Mesendoderm (in vitro differentiated cells): ENCODE measurements at regions not wholly inside any gene's neighbourhood (a gene's known extent, or its start where the extent isn't known, plus 50 kb on each side); places are given as distances from the start of the nearest gene placed in this dataset.

Experiments used
- DNase-seq: peaks from one replicate; pipeline ENCODE4 v3.0.0; 2013
- H2AK5ac ChIP-seq: 2 replicates; pipeline ENCODE4 v1.6.1; 2013; ENCODE audit warnings: low read length, inconsistent platforms
- H2BK120ac ChIP-seq: 2 replicates; pipeline ENCODE4 v1.6.1; 2013; ENCODE audit warnings: low read depth, mild to moderate bottlenecking, low read length, moderate library complexity, mixed read lengths
- H2BK15ac ChIP-seq: replicated peaks from 2 replicates; pipeline ENCODE4 v1.6.1; 2013; ENCODE audit warnings: low read depth, mild to moderate bottlenecking, moderate library complexity
- H2BK5ac ChIP-seq: 2 replicates; pipeline ENCODE4 v1.6.1; 2013; ENCODE audit warnings: low read length, inconsistent platforms
- H3K18ac ChIP-seq: 2 replicates; pipeline ENCODE4 v1.6.1; 2013; ENCODE audit warnings: mild to moderate bottlenecking, low read length, mixed read lengths
- H3K23ac ChIP-seq: one replicate; pipeline ENCODE4 v1.6.1; 2013; ENCODE audit warnings: low read length
- H3K27ac ChIP-seq: 2 replicates; pipeline ENCODE4 v1.5.1; 2013; ENCODE audit warnings: low read depth, mild to moderate bottlenecking, inconsistent platforms, low read length, moderate library complexity
- H3K27me3 ChIP-seq: 2 replicates; pipeline ENCODE4 v1.6.1; 2013; ENCODE audit warnings: low read length, control low read depth, mild to moderate bottlenecking, inconsistent platforms; ENCODE audit not compliant: insufficient read depth, poor library complexity
- H3K36me3 ChIP-seq: 2 replicates; pipeline ENCODE4 v1.6.1; 2013; ENCODE audit warnings: low read length, inconsistent platforms; ENCODE audit not compliant: control insufficient read depth, insufficient read depth
- H3K4ac ChIP-seq: one replicate; pipeline ENCODE4 v1.6.1; 2013; ENCODE audit warnings: low read depth, mild to moderate bottlenecking, low read length, moderate library complexity
- H3K4me1 ChIP-seq: 2 replicates; pipeline ENCODE4 v1.6.1; 2013; ENCODE audit warnings: low read depth, low read length, inconsistent platforms; ENCODE audit not compliant: control insufficient read depth
- H3K4me2 ChIP-seq: 2 replicates; pipeline ENCODE4 v1.6.1; 2013; ENCODE audit warnings: low read length
- H3K4me3 ChIP-seq: 2 replicates; pipeline ENCODE4 v1.5.1; 2013; ENCODE audit warnings: mild to moderate bottlenecking, low read length
- H3K56ac ChIP-seq: one replicate; pipeline ENCODE4 v1.6.1; 2013; ENCODE audit warnings: low read length
- H3K79me1 ChIP-seq: 2 replicates; pipeline ENCODE4 v1.6.1; 2013; ENCODE audit warnings: low read length, inconsistent platforms
- H3K79me2 ChIP-seq: 2 replicates; pipeline ENCODE4 v1.6.1; 2013; ENCODE audit warnings: mild to moderate bottlenecking, low read length; ENCODE audit not compliant: control insufficient read depth, insufficient read depth
- H3K9ac ChIP-seq: 2 replicates; pipeline ENCODE4 v1.6.1; 2013; ENCODE audit warnings: low read length, inconsistent platforms
- H4K5ac ChIP-seq: one replicate; pipeline ENCODE4 v1.6.1; 2013; ENCODE audit warnings: low read length
- H4K8ac ChIP-seq: one replicate; pipeline ENCODE4 v1.6.1; 2013; ENCODE audit warnings: low read depth, mild to moderate bottlenecking, control low read depth, low read length, moderate library complexity
- WGBS: extraction: QIAGEN DNeasy Blood & Tissue Kit; methylation state at CpG from one replicate; pipeline ENCODE4 v1.1.7; 2013; ENCODE audit warnings: low lambda C conversion rate, missing lambda C conversion rate; ENCODE audit not compliant: insufficient coverage; ENCODE audit errors: extremely low coverage; 5-methylcytosine and 5-hydroxymethylcytosine counted together

DNA sequence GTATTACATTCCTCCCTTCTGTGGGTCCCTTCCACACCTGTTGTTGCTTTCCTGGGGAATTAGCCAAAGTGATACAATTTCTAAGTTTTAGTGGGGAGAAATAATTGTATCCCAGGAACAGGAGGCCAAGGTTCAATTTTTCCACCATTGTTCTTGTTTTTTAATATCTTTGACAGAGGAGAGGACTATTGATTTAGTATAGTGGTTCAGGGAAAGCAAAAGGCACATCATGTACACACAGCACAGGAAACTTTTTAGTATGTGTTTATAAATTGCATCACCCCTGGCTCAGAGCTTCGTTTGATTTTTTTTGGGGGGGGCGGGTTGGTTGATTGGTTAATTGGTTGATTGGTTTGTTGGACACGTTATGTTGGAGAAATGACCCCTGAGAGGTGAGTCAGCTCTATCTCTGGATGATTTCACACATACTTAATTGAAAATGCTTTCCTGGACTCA, 431.6 kb downstream of the PID1 start:
- Histone ChIP-seq H2BK120ac (no peak overlapping the region), H3K4me2 (no peak overlapping the region), H3K4me1 (no peaks in the 10 kb centered on the region), H3K27me3 (no peaks in the 10 kb centered on the region), H3K18ac (no peak overlapping the region), H3K23ac (no peak overlapping the region), H3K36me3 (no peaks in the 10 kb centered on the region), H2AK5ac (no peak overlapping the region), H3K4ac (no peak overlapping the region), H3K4me3 (no peak overlapping the region), H3K79me1 (no peaks in the 10 kb centered on the region), H2BK5ac (no peak overlapping the region), H2BK15ac (no peak overlapping the region), H4K5ac (no peak overlapping the region), H3K27ac (no peak overlapping the region), H3K56ac (no peak overlapping the region), H4K8ac (no peak overlapping the region), H3K9ac (no peak overlapping the region), H3K79me2 (no peaks in the 10 kb centered on the region)
- no peak for DNase-seq
- WGBS = no CpG with 5 or more reads among the region's 3 CpGs

DNA sequence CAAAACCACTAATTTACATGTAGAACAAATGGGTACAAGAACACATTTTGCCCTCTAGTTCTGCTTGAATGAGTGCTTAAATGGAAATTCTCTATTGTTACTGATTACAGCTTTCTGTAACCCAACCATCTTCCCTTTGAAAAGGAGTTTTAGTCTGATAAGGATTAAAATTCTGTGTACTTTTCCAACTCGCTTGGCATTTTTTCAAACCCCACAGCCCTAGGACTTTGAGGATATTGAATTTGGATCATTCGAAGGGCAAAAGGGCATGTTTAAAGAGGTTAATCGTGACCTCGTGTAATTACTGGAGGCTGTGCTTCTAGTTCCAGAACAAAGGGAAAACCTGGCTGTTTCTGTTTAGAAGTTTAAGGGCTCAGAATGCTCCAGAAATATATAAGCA, 432.3 kb downstream of the PID1 start:
- no peak overlapping the region for H3K18ac ChIP-seq
- no peak overlapping the region for H3K4ac ChIP-seq
- no peak overlapping the region for H2BK15ac ChIP-seq
- DNase-seq = no peak
- WGBS = no CpG with 5 or more reads among the region's 4 CpGs
- H2AK5ac ChIP-seq = no peak overlapping the region
- H3K23ac ChIP-seq = no peak overlapping the region
- H3K79me2 ChIP-seq = no peaks in the 10 kb centered on the region
- no peak overlapping the region for H2BK120ac ChIP-seq
- H4K5ac ChIP-seq = no peak overlapping the region
- no peak overlapping the region for H2BK5ac ChIP-seq
- H3K27me3 ChIP-seq = no peaks in the 10 kb centered on the region
- no peak overlapping the region for H3K56ac ChIP-seq
- H4K8ac ChIP-seq = no peak overlapping the region
- no peaks in the 10 kb centered on the region for H3K79me1 ChIP-seq
- no peak overlapping the region for H3K27ac ChIP-seq
- H3K4me1 ChIP-seq = no peaks in the 10 kb centered on the region
- no peak overlapping the region for H3K4me3 ChIP-seq
- no peak overlapping the region for H3K9ac ChIP-seq
- H3K36me3 ChIP-seq = no peaks in the 10 kb centered on the region
- no peak overlapping the region for H3K4me2 ChIP-seq

DNA sequence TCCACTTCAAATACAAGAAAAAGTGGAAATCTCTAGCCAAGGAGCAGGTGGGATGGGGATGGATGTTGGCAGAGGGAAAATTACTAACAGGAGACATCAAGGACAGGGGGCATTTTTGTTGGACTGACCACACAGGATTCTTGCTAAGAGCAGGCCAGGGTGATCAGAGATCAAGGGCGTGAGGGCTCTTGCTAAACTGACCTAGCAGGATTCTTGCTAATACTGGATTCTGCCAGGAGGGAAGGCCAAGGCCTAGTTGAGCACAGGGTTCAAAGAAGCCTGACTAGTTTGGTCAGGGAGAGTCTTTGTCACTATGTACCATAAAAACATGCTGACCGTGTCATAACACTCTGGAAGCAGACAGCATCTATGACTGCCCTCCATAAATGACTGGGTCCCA, 442.7 kb downstream of the PID1 start:
- H2BK15ac ChIP-seq = no peak overlapping the region
- H3K27ac ChIP-seq = no peak overlapping the region
- no peak for DNase-seq
- no peak overlapping the region for H4K5ac ChIP-seq
- H2AK5ac ChIP-seq = no peak overlapping the region
- H3K56ac ChIP-seq = no peak overlapping the region
- H3K4me1 ChIP-seq = no peaks in the 10 kb centered on the region
- H3K4me2 ChIP-seq = no peak overlapping the region
- no peak overlapping the region for H3K4ac ChIP-seq
- H3K36me3 ChIP-seq = no peaks in the 10 kb centered on the region
- H2BK5ac ChIP-seq = no peak overlapping the region
- no peaks in the 10 kb centered on the region for H3K79me1 ChIP-seq
- no peak overlapping the region for H3K4me3 ChIP-seq
- no peak overlapping the region for H4K8ac ChIP-seq
- H3K18ac ChIP-seq = no peak overlapping the region
- WGBS = no CpG with 5 or more reads among the region's 2 CpGs
- no peaks in the 10 kb centered on the region for H3K27me3 ChIP-seq
- H2BK120ac ChIP-seq = no peak overlapping the region
- H3K23ac ChIP-seq = no peak overlapping the region
- H3K9ac ChIP-seq = no peak overlapping the region
- H3K79me2 ChIP-seq = no peaks in the 10 kb centered on the region

DNA sequence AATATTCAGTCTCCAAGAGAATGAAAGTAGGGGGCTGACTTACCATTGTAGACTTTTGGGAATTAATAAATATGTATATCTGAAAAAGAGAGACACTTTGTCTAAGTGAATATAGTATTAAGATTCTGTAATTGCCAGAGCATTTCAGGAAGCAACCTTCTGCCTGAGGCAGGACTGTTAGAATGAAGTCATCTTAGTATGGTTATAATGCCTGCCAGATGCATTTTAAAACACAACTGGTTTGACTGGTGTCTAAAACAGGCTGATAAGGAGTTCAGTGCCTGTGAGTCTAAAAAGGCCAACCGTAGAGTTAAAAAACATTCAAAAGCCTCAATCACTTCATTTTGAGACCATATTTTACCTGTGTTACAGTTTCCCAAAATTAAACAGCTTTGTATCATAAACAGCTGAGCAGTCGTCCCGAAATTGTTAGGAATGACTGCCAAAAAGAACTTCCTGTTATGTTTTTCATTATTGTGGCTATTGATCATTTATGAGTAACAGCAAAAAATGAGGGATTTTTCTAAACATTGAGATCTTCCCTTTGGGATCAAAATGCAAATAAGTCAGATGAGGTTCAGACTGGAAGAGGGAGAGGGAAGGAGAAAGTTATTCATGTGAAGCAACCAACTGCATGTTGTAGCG, 443.9 kb downstream of the PID1 start:
- Histone ChIP-seq H3K4ac (no peak overlapping the region), H4K5ac (no peak overlapping the region), H3K18ac (no peak overlapping the region), H3K4me1 (no peaks in the 10 kb centered on the region), H3K79me2 (no peaks in the 10 kb centered on the region), H3K4me3 (no peak overlapping the region), H2BK5ac (no peak overlapping the region), H3K27ac (no peak overlapping the region), H2BK15ac (no peak overlapping the region), H3K4me2 (no peak overlapping the region), H3K27me3 (no peaks in the 10 kb centered on the region), H4K8ac (no peak overlapping the region), H3K79me1 (no peaks in the 10 kb centered on the region), H3K56ac (no peak overlapping the region), H2BK120ac (no peak overlapping the region), H3K9ac (no peak overlapping the region), H2AK5ac (no peak overlapping the region), H3K23ac (no peak overlapping the region), H3K36me3 (no peaks in the 10 kb centered on the region)
- WGBS = no CpG with 5 or more reads among the region's 4 CpGs
- no peak for DNase-seq

DNA sequence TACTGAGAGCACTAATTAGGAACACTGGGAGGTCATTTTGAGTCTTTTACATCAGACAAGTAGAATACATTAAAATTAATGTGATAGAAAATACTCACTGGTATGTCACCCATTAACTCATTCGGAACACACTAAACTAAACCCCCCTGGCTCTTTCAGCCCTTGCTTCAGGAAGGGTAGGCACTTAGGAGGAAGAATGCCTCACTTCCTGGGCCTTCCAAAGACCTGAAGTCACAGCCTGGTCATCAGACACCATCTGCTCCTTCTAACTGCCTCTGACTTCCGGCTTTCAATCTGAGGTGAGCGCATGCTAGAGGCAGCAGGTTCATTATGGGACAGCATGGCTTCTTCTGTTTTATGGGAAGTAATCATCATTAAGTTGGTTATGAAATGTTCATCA, 451.4 kb downstream of the PID1 start:
- no peak overlapping the region for H3K4ac ChIP-seq
- H3K56ac ChIP-seq = no peak overlapping the region
- no peak overlapping the region for H3K18ac ChIP-seq
- H3K36me3 ChIP-seq = no peaks in the 10 kb centered on the region
- no peak for DNase-seq
- no peak overlapping the region for H2BK5ac ChIP-seq
- no peak overlapping the region for H2AK5ac ChIP-seq
- no peak overlapping the region for H3K27ac ChIP-seq
- no peaks in the 10 kb centered on the region for H3K4me1 ChIP-seq
- H3K79me1 ChIP-seq = no peaks in the 10 kb centered on the region
- H2BK120ac ChIP-seq = no peak overlapping the region
- no CpG with 5 or more reads among the region's 3 CpGs for WGBS
- H3K23ac ChIP-seq = no peak overlapping the region
- no peak overlapping the region for H4K8ac ChIP-seq
- no peak overlapping the region for H3K4me2 ChIP-seq
- no peak overlapping the region for H3K9ac ChIP-seq
- no peaks in the 10 kb centered on the region for H3K79me2 ChIP-seq
- H3K4me3 ChIP-seq = no peak overlapping the region
- no peak overlapping the region for H4K5ac ChIP-seq
- H2BK15ac ChIP-seq = no peak overlapping the region
- H3K27me3 ChIP-seq = no peaks in the 10 kb centered on the region
